ENCODE measurements at regions not wholly inside any gene's neighbourhood (a gene's known extent, or its start where the extent isn't known, plus 50 kb on each side); places are given as distances from the start of the nearest gene placed in this dataset.

DNA sequence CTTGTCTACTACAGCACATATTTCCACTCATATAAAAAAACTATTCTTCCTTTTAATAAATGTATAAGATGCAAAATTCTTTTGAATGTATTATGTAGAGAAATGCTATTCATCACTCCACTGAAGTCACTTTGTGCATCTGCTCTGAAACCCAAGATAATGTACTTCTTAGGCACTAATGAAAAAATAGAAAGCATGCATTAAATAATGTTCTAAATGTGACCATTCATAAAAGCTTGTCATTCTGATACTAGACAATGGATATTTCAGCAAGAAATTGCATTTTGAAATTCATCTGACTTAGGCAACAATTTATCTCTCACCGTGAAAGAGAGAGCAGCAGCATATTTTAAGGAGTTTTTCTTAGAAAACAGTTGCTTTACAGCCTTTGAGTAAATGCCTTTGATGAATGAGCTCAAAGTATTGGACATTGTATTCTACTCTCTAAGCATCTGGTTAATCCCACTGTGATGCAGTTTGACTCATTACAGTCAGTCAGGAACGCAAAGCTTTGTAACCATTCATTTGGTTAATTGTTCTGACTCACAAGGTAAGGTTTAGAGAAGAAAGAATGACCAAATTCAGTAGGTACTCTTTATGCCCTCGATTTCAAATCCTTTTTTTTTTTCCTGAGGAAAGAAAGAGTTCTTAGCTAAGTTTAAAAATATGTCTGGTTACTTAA is 2233.8 kb upstream of the C9orf72 start:
- H3K9ac ChIP-seq (ENCODE audit: insufficient read length, low read depth) = no peak overlapping the region
- H3K4me1 ChIP-seq (ENCODE audit: insufficient read depth, insufficient read length) = no peaks in the 10 kb centered on the region
- peak; percentile 25 for DNase-seq (ENCODE audit: low read depth, low spot score)
- H3K27me3 ChIP-seq (ENCODE audit: insufficient read depth, insufficient read length) = no peaks in the 10 kb centered on the region
- H3K9me3 ChIP-seq (ENCODE audit: insufficient read depth, low read length) = peaks cover 18% of the 10 kb centered on the region
- no peak for TF ChIP-seq ZNF274 (IDR thresholded peaks at IDR 0.05; ENCODE audit: low read depth, low read length)
- TF ChIP-seq YY1 (IDR thresholded peaks at IDR 0.05; ENCODE audit: insufficient read depth, insufficient read length) = no peak
- TF ChIP-seq SUZ12 (IDR thresholded peaks at IDR 0.05; ENCODE audit: extremely low read depth, insufficient read depth, insufficient read length) = no peak
- H3K4me3 ChIP-seq (ENCODE audit: insufficient read length, low read depth) = no peak overlapping the region
- H3K36me3 ChIP-seq (ENCODE audit: insufficient read depth, insufficient read length, low read length) = no peaks in the 10 kb centered on the region

DNA sequence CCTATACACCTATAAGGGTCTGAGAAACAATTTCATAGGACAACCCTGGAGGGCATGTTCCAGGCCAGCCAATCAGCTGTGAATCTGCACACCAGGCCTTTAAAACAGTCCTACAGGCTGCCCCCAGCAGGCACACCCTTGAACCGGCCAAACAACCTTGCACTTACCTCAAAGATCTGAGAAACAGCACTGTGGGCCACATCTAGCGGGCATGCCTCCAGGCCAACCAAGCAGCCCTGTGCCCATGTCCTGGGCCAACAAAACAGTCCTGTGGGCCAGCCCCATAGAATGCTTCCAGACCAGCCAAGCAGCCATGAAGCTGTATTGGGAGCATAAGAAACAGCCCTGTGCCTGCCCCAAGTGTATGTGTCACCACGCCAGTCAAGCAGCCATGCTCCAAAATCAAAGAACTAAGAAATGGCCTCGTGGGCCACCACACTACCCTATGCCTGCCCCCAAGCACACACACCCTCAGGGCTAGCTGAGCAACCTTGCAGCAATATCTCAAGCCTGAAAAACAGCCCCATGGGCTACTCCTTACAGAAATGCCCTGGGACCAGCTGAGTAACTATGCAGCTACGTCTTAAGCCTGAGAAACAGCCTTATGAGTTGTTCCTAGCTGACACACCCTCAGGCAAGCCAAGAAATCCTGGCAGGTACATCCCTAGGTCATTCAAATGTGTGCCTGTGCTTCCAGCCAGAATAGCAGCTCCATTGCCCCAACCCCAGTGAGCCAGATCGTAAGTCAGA is 2243.8 kb upstream of the C9orf72 start:
- no peak overlapping the region for H3K4me3 ChIP-seq (ENCODE audit: insufficient read length, low read depth)
- no peaks in the 10 kb centered on the region for H3K4me1 ChIP-seq (ENCODE audit: insufficient read depth, insufficient read length)
- H3K27me3 ChIP-seq (ENCODE audit: insufficient read depth, insufficient read length) = no peaks in the 10 kb centered on the region
- no peaks in the 10 kb centered on the region for H3K36me3 ChIP-seq (ENCODE audit: insufficient read depth, insufficient read length, low read length)
- H3K9ac ChIP-seq (ENCODE audit: insufficient read length, low read depth) = no peak overlapping the region
- DNase-seq (ENCODE audit: low read depth, low spot score) = no peak
- TF ChIP-seq YY1 (IDR thresholded peaks at IDR 0.05; ENCODE audit: insufficient read depth, insufficient read length) (no peak), ZNF274 (IDR thresholded peaks at IDR 0.05; ENCODE audit: low read depth, low read length) (no peak), SUZ12 (IDR thresholded peaks at IDR 0.05; ENCODE audit: extremely low read depth, insufficient read depth, insufficient read length) (no peak)
- H3K9me3 ChIP-seq (ENCODE audit: insufficient read depth, low read length) = peaks cover 15% of the 10 kb centered on the region

DNA sequence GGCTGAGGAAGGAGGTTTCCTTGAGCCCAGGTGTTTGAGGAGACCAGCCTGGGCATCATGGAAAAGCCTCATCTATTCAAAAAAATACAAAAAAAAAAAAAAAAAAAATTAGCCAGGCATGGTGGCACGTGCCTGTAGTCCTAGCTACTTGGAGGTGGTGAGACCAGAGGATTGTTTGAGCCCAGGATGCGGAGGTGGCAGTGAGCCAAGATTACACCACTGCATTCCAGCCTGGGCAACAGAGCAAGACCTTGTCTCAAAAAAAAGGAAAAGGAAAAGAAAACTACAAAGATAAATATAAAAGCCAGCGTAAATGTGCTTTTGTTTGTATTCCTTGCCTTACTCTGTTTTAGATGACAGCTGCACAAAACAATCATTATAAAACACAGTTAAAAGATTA is 2249.2 kb upstream of the C9orf72 start:
- Histone ChIP-seq H3K36me3 (ENCODE audit: insufficient read depth, insufficient read length, low read length) (no peaks in the 10 kb centered on the region), H3K9me3 (ENCODE audit: insufficient read depth, low read length) (peaks cover 31% of the 10 kb centered on the region), H3K4me3 (ENCODE audit: insufficient read length, low read depth) (no peak overlapping the region), H3K9ac (ENCODE audit: insufficient read length, low read depth) (no peak overlapping the region), H3K27me3 (ENCODE audit: insufficient read depth, insufficient read length) (no peaks in the 10 kb centered on the region), H3K4me1 (ENCODE audit: insufficient read depth, insufficient read length) (no peaks in the 10 kb centered on the region)
- DNase-seq (ENCODE audit: low read depth, low spot score) = no peak
- TF ChIP-seq YY1 (IDR thresholded peaks at IDR 0.05; ENCODE audit: insufficient read depth, insufficient read length) (no peak), ZNF274 (IDR thresholded peaks at IDR 0.05; ENCODE audit: low read depth, low read length) (no peak), SUZ12 (IDR thresholded peaks at IDR 0.05; ENCODE audit: extremely low read depth, insufficient read depth, insufficient read length) (no peak)

DNA sequence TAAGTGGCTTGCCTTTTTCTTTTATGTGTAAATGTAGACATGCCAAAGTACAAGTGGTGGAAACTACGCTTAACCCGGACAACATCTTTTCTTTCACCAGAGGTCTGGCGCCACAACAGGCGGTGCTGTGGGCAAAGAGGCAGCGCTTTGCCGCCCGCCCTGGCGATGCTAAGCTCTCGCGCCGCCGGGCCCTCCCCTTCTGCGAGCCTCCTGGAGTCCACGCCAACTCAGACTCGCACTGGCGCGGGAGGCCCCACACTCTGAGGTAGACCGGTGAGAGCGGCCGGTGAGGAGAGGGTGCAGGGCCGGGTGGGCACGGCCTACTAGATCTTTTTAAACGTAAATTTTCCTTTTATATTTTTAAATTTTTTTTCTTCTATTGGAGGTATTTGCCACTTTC is 2253.1 kb upstream of the C9orf72 start:
- no peak for TF ChIP-seq SUZ12 (IDR thresholded peaks at IDR 0.05; ENCODE audit: extremely low read depth, insufficient read depth, insufficient read length)
- Histone ChIP-seq H3K9ac (ENCODE audit: insufficient read length, low read depth) (no peak overlapping the region), H3K4me1 (ENCODE audit: insufficient read depth, insufficient read length) (no peaks in the 10 kb centered on the region), H3K27me3 (ENCODE audit: insufficient read depth, insufficient read length) (no peaks in the 10 kb centered on the region), H3K9me3 (ENCODE audit: insufficient read depth, low read length) (peaks cover 36% of the 10 kb centered on the region), H3K36me3 (ENCODE audit: insufficient read depth, insufficient read length, low read length) (no peaks in the 10 kb centered on the region), H3K4me3 (ENCODE audit: insufficient read length, low read depth) (no peak overlapping the region)
- DNase-seq (ENCODE audit: low read depth, low spot score) = no peak

DNA sequence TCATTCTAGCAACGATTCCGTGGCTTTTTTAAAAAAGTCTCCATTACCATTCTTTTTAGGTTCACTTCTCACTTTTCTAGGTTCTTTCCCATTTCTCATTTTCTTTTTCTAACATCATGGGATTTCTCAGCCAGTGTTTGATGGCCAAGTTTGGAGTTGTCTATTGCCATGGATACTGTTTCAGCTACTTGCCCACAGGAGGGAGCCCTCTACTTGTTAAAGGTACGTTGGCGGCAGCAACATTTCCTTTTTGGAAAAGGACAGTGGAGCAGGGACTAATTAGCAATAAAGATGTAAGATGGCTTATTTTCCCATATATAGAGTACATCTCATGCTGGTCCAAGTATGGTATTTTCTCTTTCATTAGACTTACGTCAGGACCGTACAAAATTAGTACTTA is 2257.5 kb upstream of the C9orf72 start:
- peak; percentile 36 for DNase-seq (ENCODE audit: low read depth, low spot score)
- H3K4me1 ChIP-seq (ENCODE audit: insufficient read depth, insufficient read length) = no peaks in the 10 kb centered on the region
- H3K4me3 ChIP-seq (ENCODE audit: insufficient read length, low read depth) = no peak overlapping the region
- no peaks in the 10 kb centered on the region for H3K27me3 ChIP-seq (ENCODE audit: insufficient read depth, insufficient read length)
- H3K9me3 ChIP-seq (ENCODE audit: insufficient read depth, low read length) = peaks cover 36% of the 10 kb centered on the region
- H3K9ac ChIP-seq (ENCODE audit: insufficient read length, low read depth) = no peak overlapping the region
- TF ChIP-seq SUZ12 (IDR thresholded peaks at IDR 0.05; ENCODE audit: extremely low read depth, insufficient read depth, insufficient read length) = no peak
- TF ChIP-seq ZNF274 (IDR thresholded peaks at IDR 0.05; ENCODE audit: low read depth, low read length) = no peak
- no peak for TF ChIP-seq YY1 (IDR thresholded peaks at IDR 0.05; ENCODE audit: insufficient read depth, insufficient read length)
- no peaks in the 10 kb centered on the region for H3K36me3 ChIP-seq (ENCODE audit: insufficient read depth, insufficient read length, low read length)

DNA sequence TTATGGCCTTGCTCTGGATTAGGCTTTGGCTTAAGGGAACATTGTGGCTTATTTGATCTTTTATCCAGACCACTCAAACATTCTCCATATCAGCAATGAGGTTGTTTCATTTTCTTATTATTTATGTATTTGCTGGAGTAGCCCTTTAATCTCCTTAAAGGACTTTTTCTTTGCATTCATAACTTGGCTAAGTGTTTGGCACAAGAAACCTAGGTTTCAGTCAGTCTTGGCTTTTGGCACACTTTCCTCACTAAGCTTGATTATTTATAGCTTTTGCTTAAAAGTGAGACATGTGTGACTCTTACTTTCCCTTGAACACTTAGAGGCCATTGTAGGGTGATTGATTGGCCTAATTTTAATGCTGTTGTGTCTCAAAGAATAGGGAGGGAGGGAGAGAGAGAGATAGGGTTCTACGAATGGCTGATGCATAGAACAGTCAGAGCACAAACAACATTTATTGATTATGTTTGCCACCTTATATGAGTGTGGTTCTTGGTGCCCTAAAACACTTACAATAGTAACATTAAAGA is 2265.3 kb upstream of the C9orf72 start:
- TF ChIP-seq ZNF274 (IDR thresholded peaks at IDR 0.05; ENCODE audit: low read depth, low read length) (no peak), YY1 (IDR thresholded peaks at IDR 0.05; ENCODE audit: insufficient read depth, insufficient read length) (no peak), SUZ12 (IDR thresholded peaks at IDR 0.05; ENCODE audit: extremely low read depth, insufficient read depth, insufficient read length) (no peak)
- no peak for DNase-seq (ENCODE audit: low read depth, low spot score)
- Histone ChIP-seq H3K4me1 (ENCODE audit: insufficient read depth, insufficient read length) (no peaks in the 10 kb centered on the region), H3K27me3 (ENCODE audit: insufficient read depth, insufficient read length) (no peaks in the 10 kb centered on the region), H3K9ac (ENCODE audit: insufficient read length, low read depth) (no peak overlapping the region), H3K9me3 (ENCODE audit: insufficient read depth, low read length) (no peaks in the 10 kb centered on the region), H3K36me3 (ENCODE audit: insufficient read depth, insufficient read length, low read length) (no peaks in the 10 kb centered on the region), H3K4me3 (ENCODE audit: insufficient read length, low read depth) (no peak overlapping the region)

DNA sequence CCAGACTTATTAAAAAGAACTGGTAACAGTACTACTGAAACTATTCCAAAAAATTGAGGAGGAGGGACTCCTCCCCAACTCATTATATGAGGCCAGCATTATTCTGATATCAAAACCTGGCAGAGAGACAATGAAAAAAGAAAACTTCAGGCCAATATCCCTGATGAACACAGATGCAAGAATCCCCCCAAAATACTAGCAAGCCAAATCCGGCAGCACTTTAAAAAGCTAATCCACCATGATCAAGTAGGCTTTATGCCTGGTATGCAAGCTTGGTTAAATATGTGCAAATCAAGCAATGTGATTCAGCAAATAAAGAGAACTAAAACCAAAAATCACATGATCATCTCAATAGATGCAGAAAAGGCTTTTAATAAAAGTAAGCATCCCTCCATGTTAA is 2271.0 kb upstream of the C9orf72 start:
- Histone ChIP-seq H3K9me3 (ENCODE audit: insufficient read depth, low read length) (no peaks in the 10 kb centered on the region), H3K4me3 (ENCODE audit: insufficient read length, low read depth) (no peak overlapping the region), H3K36me3 (ENCODE audit: insufficient read depth, insufficient read length, low read length) (no peaks in the 10 kb centered on the region), H3K27me3 (ENCODE audit: insufficient read depth, insufficient read length) (no peaks in the 10 kb centered on the region), H3K9ac (ENCODE audit: insufficient read length, low read depth) (no peak overlapping the region), H3K4me1 (ENCODE audit: insufficient read depth, insufficient read length) (no peaks in the 10 kb centered on the region)
- TF ChIP-seq ZNF274 (IDR thresholded peaks at IDR 0.05; ENCODE audit: low read depth, low read length) (no peak), YY1 (IDR thresholded peaks at IDR 0.05; ENCODE audit: insufficient read depth, insufficient read length) (no peak), SUZ12 (IDR thresholded peaks at IDR 0.05; ENCODE audit: extremely low read depth, insufficient read depth, insufficient read length) (no peak)
- DNase-seq (ENCODE audit: low read depth, low spot score) = no peak

All from NT2/D1 (cell line).